Prostate gland (tissue), 2 donors: ENCODE measurements at regions not wholly inside any gene's neighbourhood (a gene's known extent, or its start where the extent isn't known, plus 50 kb on each side); places are given as distances from the start of the nearest gene placed in this dataset.

Experiments
- DNase-seq: peaks from one replicate; pipeline ENCODE4 v3.0.0-alpha.2; 2019; ENCODE audit warnings: low spot score
- H3K27ac ChIP-seq, 2 donors: fragments of 200-600 bp; sonication (generic); 2 replicates each; pipeline ENCODE4 v1.5.1; 2017 to 2019
- H3K27me3 ChIP-seq: fragments of 200-600 bp; sonication (generic); replicated peaks from 2 replicates; pipeline ENCODE4 v1.5.1; 2019; ENCODE audit not compliant: insufficient read depth
- H3K36me3 ChIP-seq, 2 donors: fragments of 200-600 bp; sonication (generic); 1 replicate in 1 of 2; 2 replicates in 1 of 2; pipeline versions ENCODE4 v1.5.1 to v1.8.1; 2017 to 2019
- H3K4me1 ChIP-seq: fragments of 200-600 bp; sonication (generic); replicated peaks from 2 replicates; pipeline ENCODE4 v1.5.1; 2019
- H3K4me3 ChIP-seq, 2 donors: fragments of 200-600 bp; sonication (generic); 2 replicates each; pipeline ENCODE4 v1.5.1; 2017 to 2019
- H3K9me3 ChIP-seq: fragments of 200-600 bp; sonication (generic); 2 replicates; pipeline ENCODE4 v1.5.1; 2017
- CTCF ChIP-seq, 4 experiments: fragments of 200-600 bp in 2 of 4; fragments of 450-650 bp in 2 of 4; sonication (generic) in 2 of 4; IDR thresholded peaks; 1 replicate in 3 of 4; 2 replicates in 1 of 4; pipeline ENCODE4 v1.5.1; 2016 to 2019; ENCODE audit warnings: antibody characterized with exemption in 4 of 4, mild to moderate bottlenecking in 2 of 4, moderate library complexity in 2 of 4
- POLR2A ChIP-seq: fragments of 450-650 bp; IDR thresholded peaks from one replicate; pipeline ENCODE4 v1.6.1; 2016; ENCODE audit warnings: antibody characterized with exemption, mild to moderate bottlenecking
- POLR2AphosphoS5 ChIP-seq: sonication (generic); formaldehyde crosslinking; IDR thresholded peaks from one replicate; pipeline ENCODE4 v1.6.1; 2017; ENCODE audit warnings: antibody characterized with exemption
- WGBS: methylation state at CpG from one replicate; pipeline ENCODE4 v1.1.5; 2018; 5-methylcytosine and 5-hydroxymethylcytosine counted together
- intact Hi-C: fragments of 100-400 bp; cut with DNase I; formaldehyde crosslinking; loops from one replicate; pipeline ENCODE4 v1.14.2; 2022

DNA sequence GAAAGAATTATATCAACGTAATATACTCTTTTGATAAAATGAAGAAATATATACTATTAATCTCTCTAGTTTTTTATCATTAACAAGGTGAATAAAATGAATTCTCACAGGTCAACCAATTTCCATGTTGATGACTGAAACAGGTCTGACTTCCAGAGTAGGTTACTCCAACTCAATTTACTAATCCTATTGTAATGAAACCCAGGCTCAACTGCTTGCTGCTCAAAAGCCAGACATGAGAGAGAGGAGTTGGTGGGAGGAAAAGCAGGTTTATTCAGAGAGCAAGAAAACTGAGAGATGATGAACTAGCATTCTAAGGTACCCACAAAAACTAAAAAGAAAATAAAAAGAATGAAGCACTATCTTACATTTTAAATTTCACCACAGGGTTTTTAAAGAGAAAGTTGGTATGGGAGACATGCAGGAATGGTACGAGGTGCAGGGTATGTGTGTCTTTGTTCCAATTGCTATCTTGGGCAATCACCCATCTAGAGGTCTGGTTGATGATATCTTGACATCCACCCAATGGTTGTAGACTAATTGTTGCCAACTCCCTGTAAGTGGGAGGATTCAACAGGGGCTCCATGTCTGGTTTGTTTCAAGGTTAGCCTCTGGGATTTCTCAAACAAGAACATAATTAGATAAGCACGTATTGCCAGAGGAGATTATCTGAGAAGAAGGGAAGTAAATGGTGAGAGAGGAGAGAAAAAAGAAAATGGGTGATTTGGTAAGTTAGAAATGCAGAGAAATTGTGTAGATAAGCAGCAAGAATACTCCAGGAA, 471.4 kb upstream of the REG3G start:
- Histone ChIP-seq H3K36me3 (no peaks in the 10 kb centered on the region), H3K27me3 (no peaks in the 10 kb centered on the region), H3K27ac (no peak overlapping the region), H3K4me3 (no peak overlapping the region), H3K9me3 (no peaks in the 10 kb centered on the region), H3K4me1 (no peaks in the 10 kb centered on the region)
- DNase-seq = no peak
- 74% methylated on average over 3 of the region's 3 CpGs for WGBS
- intact Hi-C loops = no loop called here
- TF ChIP-seq CTCF (IDR thresholded peaks at IDR 0.05) (no peak), POLR2A (no peak), POLR2AphosphoS5 (no peak)

GRCh38 chr2:78561876-78562275, 463.6 kb upstream of the REG3G start:
- Histone ChIP-seq H3K36me3 (no peaks in the 10 kb centered on the region), H3K27ac (no peak overlapping the region), H3K9me3 (no peaks in the 10 kb centered on the region), H3K27me3 (no peaks in the 10 kb centered on the region), H3K4me1 (no peaks in the 10 kb centered on the region), H3K4me3 (no peak overlapping the region)
- intact Hi-C loops = no loop called here
- DNase-seq = no peak
- no peak for TF ChIP-seq CTCF (IDR thresholded peaks at IDR 0.05)

- no peaks in the 10 kb centered on the region for H3K9me3 ChIP-seq
- TF ChIP-seq POLR2A (no peak), CTCF (IDR thresholded peaks at IDR 0.05) (no peak), POLR2AphosphoS5 (no peak)
- H3K27me3 ChIP-seq = no peaks in the 10 kb centered on the region
- no peaks in the 10 kb centered on the region for H3K36me3 ChIP-seq
- intact Hi-C loops = no loop called here
- no peak overlapping the region for H3K27ac ChIP-seq
- no peak for DNase-seq
- H3K4me1 ChIP-seq = no peaks in the 10 kb centered on the region
- no peak overlapping the region for H3K4me3 ChIP-seq
Observed at GRCh38 chr2:78564666-78565065, 460.8 kb upstream of the REG3G start.

DNA sequence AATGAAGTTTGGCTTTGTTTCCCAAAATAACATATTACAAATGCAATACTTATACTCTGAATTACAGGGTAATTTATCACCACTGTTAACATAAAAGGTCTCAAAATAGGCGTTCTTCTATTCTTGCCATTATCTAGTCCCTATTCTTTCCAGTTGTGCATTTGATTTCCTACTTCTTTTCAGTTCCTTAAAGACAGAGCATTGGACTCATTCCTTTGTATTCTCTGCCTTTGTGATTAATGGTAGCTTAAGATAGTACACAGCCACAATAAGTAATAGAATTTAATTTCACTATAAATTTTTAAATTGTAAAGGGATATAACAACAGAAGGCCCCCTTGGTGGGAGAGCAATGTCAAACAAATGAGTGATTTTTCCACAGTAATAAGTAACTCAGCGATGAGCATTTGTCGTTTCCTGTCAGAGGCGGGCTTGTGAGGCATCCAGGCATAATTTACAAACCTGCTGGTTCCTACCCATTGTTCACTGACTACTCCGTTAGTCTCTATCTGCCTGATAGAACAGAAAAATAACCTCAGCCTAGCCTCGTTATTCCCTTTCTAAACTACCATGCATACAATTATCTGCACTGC, 456.6 kb upstream of the REG3G start:
- H3K27me3 ChIP-seq = no peaks in the 10 kb centered on the region
- H3K4me3 ChIP-seq = no peak overlapping the region
- WGBS = 70% methylated on average over 6 of the region's 6 CpGs
- no peak for TF ChIP-seq POLR2AphosphoS5
- TF ChIP-seq POLR2A = no peak
- no peak for TF ChIP-seq CTCF (IDR thresholded peaks at IDR 0.05)
- H3K36me3 ChIP-seq = no peaks in the 10 kb centered on the region
- no peak overlapping the region for H3K27ac ChIP-seq
- no peaks in the 10 kb centered on the region for H3K4me1 ChIP-seq
- DNase-seq = no peak
- no peaks in the 10 kb centered on the region for H3K9me3 ChIP-seq
- intact Hi-C loops = no loop called here

DNA sequence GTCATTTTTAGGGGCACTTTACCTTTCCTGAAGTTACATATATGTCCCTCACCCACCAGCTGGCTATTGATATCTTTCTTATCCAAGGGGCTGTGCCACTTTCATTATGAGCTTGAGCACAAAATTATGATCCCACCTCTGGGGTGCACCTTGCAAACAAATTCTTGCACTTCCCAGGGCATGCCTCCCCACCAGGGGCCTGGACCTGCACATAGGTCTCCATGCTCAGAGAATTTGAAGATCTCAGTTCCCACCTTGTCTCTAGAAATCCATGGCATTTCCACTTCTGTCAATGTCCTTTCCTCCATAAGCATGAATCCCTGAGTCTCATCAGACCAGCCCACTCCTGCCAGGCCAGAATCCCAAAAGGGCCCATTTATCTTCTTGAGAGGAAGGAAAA, 449.1 kb upstream of the REG3G start:
- TF ChIP-seq POLR2AphosphoS5 = no peak
- no peak for TF ChIP-seq POLR2A
- no peak for TF ChIP-seq CTCF (IDR thresholded peaks at IDR 0.05)
- no peak for DNase-seq
- no peaks in the 10 kb centered on the region for H3K4me1 ChIP-seq
- H3K27me3 ChIP-seq = no peaks in the 10 kb centered on the region
- no peak overlapping the region for H3K27ac ChIP-seq
- no peaks in the 10 kb centered on the region for H3K36me3 ChIP-seq
- H3K9me3 ChIP-seq = no peaks in the 10 kb centered on the region
- H3K4me3 ChIP-seq = no peak overlapping the region
- intact Hi-C loops = no loop called here
